HG02884 (cell line): ENCODE measurements at regions not wholly inside any gene's neighbourhood (a gene's known extent, or its start where the extent isn't known, plus 50 kb on each side); places are given as distances from the start of the nearest gene placed in this dataset.
"Not testable (repeated sequence)": the region's sequence is repeated elsewhere in the genome, so short reads cannot be mapped to it uniquely, and the experiment has no call there.

ENCODE experiments used
- ATAC-seq: cut with Tn5 transposase; IDR thresholded peaks from one replicate; pipeline ENCODE4 v1.9.1; 2021; ENCODE audit warnings: mild to moderate bottlenecking, moderate library complexity; ENCODE audit not compliant: unreplicated experiment

DNA sequence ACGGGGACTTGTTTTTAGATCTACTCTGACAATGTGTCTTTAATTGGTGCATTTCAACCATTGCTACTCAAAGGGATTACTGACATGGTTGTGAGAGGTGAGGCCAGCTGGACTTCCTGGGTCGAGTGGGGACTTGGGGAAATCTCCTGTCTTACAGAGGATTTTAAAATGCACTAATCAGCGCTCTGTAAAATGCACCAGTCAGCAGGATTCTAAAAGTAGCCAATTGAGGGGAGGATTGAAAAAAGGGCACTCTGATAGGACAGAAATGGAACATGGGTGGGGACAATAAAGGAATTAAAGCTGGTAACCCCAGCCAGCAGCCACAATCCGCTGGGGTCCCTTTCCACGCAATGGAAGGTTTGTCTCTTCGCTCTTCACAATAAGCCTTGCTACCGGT, 122.5 kb upstream of the SNRPN start:
- no peak for ATAC-seq

DNA sequence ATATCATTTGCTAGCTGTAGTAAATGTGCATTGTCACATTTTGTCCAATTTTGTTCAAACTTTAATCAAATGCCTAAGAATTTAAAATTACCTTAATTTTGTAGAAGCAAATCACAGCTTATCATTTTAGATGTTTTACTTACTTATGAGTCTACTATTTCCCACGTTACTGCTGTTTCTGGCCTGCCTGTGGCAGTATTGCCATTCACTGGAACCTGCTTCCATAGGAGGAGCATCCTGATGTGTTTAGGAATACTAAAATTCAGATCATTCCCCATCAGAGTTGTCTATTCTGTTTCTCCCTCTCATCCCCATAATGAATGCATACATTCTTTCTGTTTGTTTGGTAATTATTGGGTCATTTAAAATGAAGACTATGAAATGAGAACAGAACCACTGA, 119.5 kb upstream of the SNRPN start:
- no peak for ATAC-seq

DNA sequence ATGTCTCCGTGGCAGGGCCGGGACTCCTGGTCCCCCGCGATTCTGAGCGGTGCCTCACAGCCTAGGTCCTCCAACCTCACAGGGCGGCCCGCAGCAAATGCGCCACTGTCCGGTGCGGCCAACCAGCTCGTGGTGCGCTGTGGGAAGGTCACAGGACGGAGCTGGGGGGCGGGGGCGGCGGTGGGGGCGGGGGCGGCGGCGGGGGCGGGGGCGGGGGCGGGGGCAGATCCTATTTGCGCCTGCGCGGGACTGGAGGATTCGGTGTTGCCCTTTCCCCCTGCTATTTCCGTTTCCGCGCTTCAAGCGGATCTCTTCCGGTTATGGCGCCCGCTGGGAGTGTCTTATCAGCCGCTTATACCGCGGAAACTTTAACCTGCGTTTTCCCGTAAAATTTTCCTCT, 106.7 kb upstream of the SNRPN start:
- ATAC-seq: no peak

DNA sequence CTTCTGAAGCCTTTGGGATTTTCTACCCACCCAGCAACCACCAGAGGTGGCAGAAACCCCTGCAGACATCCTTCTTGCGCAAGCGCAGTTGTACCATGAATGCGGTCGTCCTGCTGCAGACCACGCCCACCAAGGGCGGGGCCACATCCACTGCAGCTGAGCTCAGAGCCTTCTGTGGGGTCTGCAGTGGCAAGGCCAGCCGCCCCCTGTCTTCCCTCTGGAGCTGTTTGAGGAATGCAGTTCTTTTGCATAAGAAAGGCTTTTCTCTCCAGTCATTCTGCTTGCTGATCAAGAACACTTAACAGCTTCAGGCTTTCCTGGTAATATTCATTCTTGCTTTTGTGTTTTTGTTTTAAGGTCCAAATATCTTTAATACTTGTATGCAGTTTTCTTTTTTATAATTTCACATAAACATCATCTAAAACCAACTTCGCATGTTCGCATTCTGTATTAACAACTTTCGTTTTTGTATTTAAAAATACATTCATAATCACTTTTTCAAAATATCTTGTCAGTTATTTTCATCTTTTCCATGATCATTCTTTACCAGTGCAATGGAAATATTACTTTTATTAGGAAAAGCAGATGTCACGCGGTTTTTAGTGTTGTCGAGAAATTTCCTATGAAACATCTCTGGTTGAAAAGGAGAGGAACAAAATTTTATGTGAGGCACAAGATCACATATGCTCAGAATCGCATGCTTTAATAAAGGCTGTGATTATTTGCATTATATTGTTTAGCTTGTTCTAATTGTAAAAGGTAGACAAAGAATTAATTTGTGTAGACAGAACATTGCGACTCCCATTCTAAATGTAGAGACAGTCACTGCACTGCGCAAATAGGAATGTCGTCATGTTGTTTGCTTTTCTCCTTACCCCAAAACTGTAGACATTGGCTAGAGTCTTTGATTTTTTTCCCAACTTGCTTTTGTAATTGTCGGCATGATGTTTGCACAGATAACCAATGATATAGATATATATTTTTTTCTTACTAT, 98.1 kb upstream of the SNRPN start:
- ATAC-seq: no peak

DNA sequence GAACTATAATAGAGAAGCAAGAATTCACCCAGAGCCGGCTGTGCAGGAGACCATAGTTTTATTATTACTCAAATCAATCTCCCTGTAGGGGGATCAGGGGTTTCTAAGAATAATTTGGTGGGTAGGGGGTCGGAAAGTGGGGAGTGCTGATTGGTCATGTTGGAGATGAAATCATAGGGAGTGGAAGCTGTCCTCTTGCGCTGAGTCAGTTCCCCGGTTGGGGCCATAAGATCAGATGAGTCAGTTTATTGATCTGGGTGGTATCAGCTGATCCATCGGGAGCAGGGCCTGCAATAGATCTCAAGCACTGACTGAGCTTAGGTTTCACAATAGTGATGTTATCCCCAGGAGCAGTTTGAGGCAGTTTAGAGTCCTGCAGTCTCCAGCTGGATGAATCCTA, 97.0 kb upstream of the SNRPN start:
- no peak for ATAC-seq

DNA sequence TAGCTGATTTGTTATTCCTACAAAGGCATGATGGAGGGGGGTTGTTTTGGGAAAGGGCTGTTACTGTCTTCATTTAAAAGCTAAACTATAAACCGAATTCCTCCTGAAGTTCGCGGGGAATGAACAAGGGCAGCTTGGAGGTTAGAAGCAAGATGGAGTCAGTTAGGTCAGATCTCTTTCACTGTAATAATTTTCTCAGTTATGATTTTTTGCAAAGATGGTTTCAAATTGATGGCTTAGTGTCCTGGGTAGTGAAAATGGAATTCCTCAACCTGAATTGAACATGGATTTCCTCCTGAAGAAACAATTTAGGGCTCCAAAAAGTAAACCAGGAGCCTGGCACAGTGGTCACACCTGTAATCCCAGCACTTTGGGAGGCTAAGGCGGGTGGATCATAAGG, 96.6 kb upstream of the SNRPN start:
- ATAC-seq: not testable (repeated sequence)

DNA sequence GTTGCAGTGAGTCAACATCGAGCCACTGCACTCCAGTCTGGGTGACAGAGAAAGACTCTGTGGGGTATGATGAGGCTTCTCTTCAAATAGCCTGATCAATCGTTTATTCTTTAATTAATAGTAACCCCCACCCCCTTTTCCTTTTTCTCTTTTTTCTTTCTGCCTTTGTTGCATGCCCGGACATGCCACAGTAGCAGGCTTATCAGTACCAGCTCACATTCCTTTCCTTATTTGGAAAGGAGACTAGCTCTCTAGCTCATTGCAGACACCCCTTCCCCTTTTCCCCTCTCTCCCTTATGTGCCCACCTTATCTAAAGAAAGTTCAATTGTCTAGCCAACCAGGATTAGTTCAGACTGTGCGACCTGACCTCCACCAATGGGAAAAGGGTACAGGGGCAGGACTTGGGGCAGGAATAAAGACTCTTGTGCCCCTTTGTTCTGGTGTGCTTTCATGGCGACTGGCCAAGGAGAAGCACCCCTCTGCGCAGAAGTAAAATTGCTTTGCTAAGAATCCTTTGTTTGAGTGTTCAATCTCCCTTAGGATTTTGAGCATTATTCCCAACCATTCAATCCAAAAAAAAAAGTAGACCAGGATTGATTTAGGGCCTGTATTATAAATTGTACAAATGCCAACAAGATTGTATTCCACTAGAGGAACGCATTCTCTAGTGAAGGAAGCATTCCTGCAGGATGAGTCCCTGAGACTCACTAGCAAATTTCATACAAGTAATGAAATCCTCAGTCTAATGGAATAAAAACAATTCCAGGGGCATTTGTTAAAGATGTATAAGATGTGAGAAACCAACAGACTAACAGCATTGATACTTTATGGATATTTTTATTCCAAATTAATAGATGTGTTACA, 95.8 kb upstream of the SNRPN start:
- no peak for ATAC-seq

DNA sequence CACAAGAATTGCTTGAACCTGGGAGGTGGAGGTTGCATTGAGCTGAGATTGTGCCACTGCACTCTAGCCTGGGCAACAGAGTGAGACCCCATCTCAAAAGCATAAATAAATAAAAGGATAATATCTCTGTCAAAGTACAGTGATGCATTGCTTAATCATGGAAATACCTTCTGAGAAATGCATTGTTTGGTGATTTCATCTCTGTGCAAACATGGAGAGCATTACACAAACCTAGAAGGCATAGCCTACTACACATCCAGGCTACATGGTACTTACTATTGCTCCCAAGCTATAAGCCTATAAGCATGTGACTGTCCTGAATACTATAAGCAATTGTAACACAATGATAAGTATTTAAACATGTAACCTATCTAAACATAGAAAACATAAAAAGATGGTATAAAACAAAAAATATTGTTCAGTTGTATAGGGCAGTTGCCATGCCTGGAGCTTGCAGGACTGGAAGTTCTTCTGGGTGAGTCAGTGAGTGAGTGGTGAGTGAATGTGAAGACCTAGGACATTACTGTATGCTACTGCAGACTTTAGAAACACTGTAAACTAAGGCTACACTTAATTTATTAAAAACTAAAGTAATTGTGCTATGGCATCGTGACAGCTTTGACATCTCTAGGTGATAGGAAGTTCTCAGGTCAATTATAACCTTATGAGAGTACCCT, 93.6 kb upstream of the SNRPN start:
- ATAC-seq: no peak

DNA sequence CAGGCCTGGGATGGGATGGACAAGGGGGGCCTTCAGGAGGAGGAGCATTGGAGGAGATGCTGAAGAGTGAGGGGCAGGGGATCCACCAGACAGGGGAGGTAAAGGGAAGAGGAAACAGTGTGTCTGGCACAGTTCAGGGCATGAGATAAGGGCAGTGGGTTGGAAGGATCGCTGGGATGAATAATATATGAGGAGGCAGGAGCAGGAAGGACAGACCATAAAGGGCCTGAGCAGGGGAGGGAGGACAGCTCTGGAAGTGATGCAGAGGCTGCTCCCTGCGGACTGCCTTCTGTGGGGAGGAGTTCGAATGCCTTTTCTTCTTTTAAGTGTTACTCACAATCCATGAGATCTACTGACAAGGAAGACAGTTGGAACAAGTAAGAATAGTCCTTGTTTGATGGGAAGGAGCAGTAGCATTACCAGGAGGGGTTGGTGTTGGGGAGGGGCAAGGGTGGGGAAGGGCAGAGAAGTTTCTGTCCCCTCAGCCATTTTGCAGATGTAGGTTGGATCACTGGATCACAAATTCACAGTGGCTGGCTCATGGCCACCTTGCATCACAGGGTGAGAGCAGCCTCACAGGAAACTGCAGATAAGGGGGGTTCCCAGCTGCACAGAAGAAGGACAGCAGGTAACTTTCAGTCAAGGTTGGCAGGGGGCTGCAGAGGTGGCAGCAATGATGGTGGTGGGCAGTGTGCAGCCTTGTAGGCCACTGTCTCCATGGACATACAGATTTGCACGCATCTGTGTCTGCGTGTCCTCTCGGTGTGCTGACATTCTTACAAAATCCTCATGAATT, 91.9 kb upstream of the SNRPN start:
- no peak for ATAC-seq

DNA sequence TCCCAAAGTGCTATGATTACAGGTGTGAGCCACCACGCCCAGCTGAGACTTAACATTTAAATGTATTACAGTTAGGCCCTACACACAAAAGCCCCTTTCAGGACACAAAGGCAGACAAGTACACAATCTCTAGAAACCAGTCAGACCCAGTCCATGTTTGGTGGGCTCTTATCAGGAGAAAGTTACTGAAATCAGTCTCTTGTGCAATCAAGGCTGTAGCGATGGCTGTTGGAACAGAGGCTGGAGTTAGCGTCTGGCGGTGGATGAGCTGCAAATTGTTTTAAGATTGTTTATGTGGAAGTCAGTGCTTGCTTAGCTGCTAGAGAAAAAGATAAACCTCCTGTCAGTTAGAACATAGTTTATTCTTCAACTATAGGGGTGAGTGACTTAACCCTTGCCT, 89.5 kb upstream of the SNRPN start:
- no peak for ATAC-seq

DNA sequence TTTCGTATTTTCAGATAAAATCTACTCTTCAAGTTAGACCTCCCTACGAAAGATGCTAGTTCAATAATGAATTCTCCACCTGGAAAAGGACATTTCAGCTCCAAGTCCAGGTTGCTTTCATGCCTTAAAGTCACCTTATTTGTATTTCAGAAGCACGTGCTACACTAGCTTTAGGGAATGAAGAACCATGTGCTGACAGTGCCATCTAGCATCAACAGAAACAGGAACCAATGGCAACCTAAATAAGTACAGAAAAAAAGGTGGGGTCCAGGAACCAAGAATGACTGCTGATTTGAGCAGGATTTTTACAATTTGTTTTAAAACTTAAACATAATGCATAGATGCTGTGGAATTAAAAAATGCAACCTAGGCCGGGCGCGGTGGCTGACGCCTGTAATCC, 77.6 kb upstream of the SNRPN start:
- no peak for ATAC-seq

DNA sequence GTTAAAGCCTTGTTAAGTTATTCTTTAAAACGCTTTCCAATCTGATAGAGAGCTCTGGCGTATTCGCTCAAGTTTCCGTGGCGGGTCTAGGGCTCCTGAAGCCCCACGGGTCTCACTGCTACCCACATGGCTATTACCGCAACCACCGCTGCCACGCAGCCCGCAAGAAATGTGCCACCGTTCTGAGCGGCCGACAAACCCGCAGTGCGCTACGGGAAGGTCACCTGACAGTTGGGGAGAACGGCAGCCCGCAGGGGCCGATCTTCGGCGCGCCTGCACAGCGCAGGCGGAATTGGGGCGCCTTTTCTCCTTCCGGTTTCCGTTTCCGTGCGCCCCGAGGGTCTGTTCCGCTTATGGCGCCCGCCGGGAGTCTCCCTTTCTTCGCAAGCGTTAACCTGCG, 76.6 kb upstream of the SNRPN start:
- ATAC-seq: no peak

DNA sequence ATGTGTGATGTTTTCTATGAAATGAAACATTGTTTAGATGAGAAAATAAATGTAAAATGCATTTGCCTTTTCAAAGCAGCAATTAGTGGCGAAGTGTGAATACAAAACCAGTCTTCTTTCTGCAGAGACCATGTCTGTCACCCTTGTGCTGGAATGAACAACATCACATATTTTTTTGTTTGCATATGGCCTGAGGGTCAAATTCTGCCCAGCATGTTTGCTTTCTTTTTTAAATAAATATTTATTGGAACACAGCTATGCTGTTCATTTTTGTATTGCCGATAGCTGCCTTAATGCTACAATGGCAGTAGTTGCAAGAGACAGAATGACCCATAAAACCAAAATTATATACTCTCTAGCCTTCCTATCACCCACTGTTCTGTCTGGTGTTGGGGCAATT, 75.3 kb upstream of the SNRPN start:
- no peak for ATAC-seq

DNA sequence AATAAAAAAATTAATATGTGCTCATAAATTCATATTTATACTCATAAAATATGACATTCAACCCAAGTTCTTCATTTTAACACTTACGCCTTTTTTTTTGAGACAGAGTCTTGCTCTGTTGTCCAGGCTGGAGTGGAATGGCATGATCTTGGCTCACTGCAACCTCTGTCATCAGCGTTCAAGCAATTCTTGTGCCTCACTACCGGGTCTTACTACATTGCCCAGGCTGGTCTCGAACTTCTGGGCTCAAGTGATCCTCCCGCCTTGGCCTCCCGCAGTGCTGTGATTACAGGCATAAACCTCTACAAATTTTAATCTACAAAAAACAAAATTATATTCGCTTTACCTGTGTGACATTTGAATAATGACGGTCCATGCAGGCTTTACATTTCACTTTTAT, 74.1 kb upstream of the SNRPN start:
- ATAC-seq: no peak

DNA sequence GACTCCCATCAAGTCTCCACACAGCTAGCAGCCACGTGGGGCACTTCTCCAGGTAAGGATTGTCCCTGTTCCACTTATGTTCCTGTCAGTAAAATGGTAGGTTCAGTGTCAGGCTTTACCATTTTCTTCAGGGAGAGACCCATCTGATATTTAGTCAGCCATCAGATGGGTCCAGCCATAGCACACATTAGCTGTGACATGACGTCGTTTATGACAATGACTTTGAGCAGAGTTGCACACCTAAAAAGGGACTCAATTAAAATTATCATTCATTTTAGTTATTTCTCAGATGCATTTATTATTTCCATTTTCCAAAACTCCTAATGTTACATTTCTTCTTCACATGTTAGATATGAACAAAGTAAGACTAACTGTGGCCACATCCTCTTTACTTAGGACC, 68.2 kb upstream of the SNRPN start:
- ATAC-seq: no peak

DNA sequence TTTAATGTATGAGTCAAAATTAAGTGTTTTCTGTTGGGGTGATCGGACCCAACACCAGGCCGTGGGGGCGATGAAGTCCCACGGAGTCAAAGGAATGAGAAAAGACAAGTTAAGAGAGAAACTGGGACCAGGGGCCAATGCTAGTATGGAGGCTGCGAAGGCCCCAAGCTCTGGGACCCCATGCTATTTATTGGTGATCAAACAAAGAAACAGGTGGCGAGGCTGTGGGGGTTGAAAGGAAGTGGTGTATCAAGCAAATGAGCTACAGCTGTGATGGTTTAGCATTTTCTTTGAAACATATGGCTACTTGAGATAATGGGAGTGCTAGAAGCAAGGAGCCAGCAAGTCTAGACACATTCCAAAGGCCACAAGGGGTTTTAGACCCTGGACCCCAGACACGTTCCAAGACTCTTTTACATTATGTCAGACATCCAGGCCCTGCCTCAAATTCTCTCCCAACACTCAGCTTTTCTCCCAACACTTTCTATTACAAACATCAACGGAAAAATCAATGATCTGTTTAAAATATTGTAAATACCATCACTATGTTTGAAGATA, 56.0 kb upstream of the SNRPN start:
- ATAC-seq: no peak

DNA sequence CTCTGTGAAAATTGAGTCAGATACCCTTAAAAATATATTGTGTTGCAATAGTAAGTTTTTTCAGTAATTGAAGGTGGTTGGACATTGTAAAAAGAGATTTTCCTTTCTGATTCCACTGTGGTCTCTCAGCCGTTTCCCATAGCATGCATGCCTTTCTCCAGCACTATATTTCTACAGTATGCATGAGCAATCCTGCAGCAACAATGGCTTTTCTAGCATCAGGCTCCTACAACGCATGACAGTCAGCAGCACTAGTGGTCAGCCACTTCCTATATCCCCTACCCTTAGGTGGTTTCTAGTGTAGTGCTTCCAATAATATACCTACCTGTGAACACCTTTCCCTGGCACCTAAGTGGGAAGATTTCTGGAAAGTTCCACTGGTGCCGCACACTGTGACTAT, 55.4 kb upstream of the SNRPN start:
- no peak for ATAC-seq

DNA sequence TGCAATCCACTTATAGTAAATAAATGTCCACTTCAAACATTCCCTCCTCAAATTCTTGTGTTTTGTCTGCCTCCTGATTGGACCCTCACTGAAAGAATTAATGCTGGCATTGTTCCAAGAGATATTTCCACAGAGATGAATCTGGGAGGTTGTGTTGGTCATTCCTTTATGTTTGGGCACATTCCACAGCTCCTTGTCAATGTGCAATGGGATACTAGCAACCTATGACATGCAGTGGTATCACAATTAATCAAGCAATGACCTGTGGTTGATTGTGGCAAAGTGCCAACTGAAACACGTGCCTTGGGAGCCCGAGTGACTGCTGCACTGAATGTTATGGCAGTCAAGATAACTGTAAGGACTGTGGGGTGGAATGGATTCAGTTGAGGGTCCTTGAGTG, 55.0 kb upstream of the SNRPN start:
- no peak for ATAC-seq

DNA sequence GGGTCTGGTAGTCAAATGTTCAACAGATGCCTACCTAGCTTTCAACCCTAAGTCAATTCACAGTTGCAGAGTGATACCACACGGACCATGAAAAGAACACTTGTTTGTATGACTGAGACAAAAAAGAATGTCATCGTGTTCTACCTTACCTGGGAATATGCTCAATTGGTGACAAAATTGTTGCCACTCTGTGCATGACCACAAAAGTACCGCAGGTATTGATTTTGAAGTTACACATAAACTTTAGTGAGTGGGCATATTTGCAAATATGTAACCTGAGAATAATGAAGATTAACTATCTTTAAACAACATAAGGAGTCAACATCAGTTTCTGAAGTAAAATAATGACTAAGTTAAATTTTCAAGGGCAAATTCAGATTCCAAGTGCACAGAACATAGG, 53.4 kb upstream of the SNRPN start:
- no peak for ATAC-seq
